Prostate gland (tissue), 2 donors: ENCODE measurements at regions not wholly inside any gene's neighbourhood (a gene's known extent, or its start where the extent isn't known, plus 50 kb on each side); places are given as distances from the start of the nearest gene placed in this dataset.
"Not testable (repeated sequence)": the region's sequence is repeated elsewhere in the genome, so short reads cannot be mapped to it uniquely, and the experiment has no call there.

Experiments
- CTCF ChIP-seq, 4 experiments: fragments of 200-600 bp in 2 of 4; fragments of 450-650 bp in 2 of 4; sonication (generic) in 2 of 4; IDR thresholded peaks; 1 replicate in 3 of 4; 2 replicates in 1 of 4; pipeline ENCODE4 v1.5.1; 2016 to 2019; ENCODE audit warnings: antibody characterized with exemption in 4 of 4, mild to moderate bottlenecking in 2 of 4, moderate library complexity in 2 of 4
- POLR2A ChIP-seq: fragments of 450-650 bp; IDR thresholded peaks from one replicate; pipeline ENCODE4 v1.6.1; 2016; ENCODE audit warnings: antibody characterized with exemption, mild to moderate bottlenecking
- POLR2AphosphoS5 ChIP-seq: sonication (generic); formaldehyde crosslinking; IDR thresholded peaks from one replicate; pipeline ENCODE4 v1.6.1; 2017; ENCODE audit warnings: antibody characterized with exemption

- not testable (repeated sequence) for TF ChIP-seq CTCF (IDR thresholded peaks at IDR 0.05); POLR2A; POLR2AphosphoS5
Observed at GRCh38 chrY:9160976-9161375, 176.3 kb upstream of the TSPY4 start.
